Mesodermal cell (in vitro differentiated cells): ENCODE measurements at regions not wholly inside any gene's neighbourhood (a gene's known extent, or its start where the extent isn't known, plus 50 kb on each side); places are given as distances from the start of the nearest gene placed in this dataset.
A peak's percentile ranks its signal among the peaks of the same experiment; 100 is the strongest.

Experiments used
- H3K27ac ChIP-seq: 2 replicates; pipeline ENCODE4 v1.7.0; 2013; ENCODE audit warnings: mild to moderate bottlenecking, low read depth, low read length, moderate library complexity; ENCODE audit not compliant: severe bottlenecking
- H3K36me3 ChIP-seq: 2 replicates; pipeline ENCODE4 v1.7.1; 2013; ENCODE audit warnings: mild to moderate bottlenecking, low read length, moderate library complexity; ENCODE audit not compliant: control insufficient read depth, insufficient read depth
- H3K4me1 ChIP-seq: one replicate; pipeline ENCODE4 v1.7.1; 2013; ENCODE audit warnings: mild to moderate bottlenecking, low read length; ENCODE audit not compliant: insufficient read depth, control insufficient read depth, poor library complexity, severe bottlenecking
- H3K4me3 ChIP-seq: 2 replicates; pipeline ENCODE4 v1.7.0; 2013; ENCODE audit warnings: low read length, control low read depth, mild to moderate bottlenecking; ENCODE audit not compliant: insufficient read depth, poor library complexity, severe bottlenecking; ENCODE audit errors: extremely low read depth
- H3K9me3 ChIP-seq: 2 replicates; pipeline ENCODE4 v1.7.1; 2013; ENCODE audit warnings: mild to moderate bottlenecking, low read length, moderate library complexity; ENCODE audit not compliant: control insufficient read depth
- WGBS, 2 experiments: methylation state at CpG; one replicate each; pipeline ENCODE4 v1.1.5; 2013; ENCODE audit warnings: missing lambda C conversion rate in 2 of 2; ENCODE audit not compliant: insufficient coverage in 2 of 2; 5-methylcytosine and 5-hydroxymethylcytosine counted together

DNA sequence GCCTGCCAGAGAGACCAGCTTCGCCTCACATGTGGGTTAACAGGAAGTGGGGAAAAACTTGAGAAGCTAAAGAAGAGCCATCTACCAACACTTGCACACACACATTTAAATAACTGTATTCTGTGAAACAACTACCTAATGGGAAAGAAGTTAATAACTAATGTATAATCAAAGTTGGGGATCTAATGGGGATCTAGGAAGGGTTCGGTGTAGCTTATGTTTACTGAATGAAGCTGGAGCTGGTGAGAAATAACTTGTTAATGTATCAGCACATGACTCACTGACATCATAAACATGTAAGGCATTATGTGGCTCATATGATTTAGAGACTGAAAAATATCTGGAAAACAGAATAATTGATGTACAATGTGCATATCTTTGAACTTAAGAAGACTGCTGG, 421.3 kb upstream of the NXPH2 start:
- no peak overlapping the region for H3K4me3 ChIP-seq
- no CpG with 5 or more reads among the region's 2 CpGs for WGBS, 2 experiments

GRCh38 chr2:139196754-139197153, 416.6 kb upstream of the NXPH2 start:
- no peak overlapping the region for H3K27ac ChIP-seq
- H3K4me3 ChIP-seq = no peak overlapping the region
- H3K9me3 ChIP-seq = no peaks in the 10 kb centered on the region
- no peaks in the 10 kb centered on the region for H3K4me1 ChIP-seq
- no peaks in the 10 kb centered on the region for H3K36me3 ChIP-seq
- WGBS, 2 experiments = no CpG with 5 or more reads among the region's 4 CpGs

More for the DNA sequence above, 421.3 kb upstream of the NXPH2 start:
- H3K36me3 ChIP-seq = no peaks in the 10 kb centered on the region
- H3K9me3 ChIP-seq = no peaks in the 10 kb centered on the region
- H3K27ac ChIP-seq = no peak overlapping the region
- no peaks in the 10 kb centered on the region for H3K4me1 ChIP-seq

- Histone ChIP-seq H3K9me3 (no peaks in the 10 kb centered on the region), H3K36me3 (no peaks in the 10 kb centered on the region), H3K4me3 (no peak overlapping the region), H3K4me1 (no peaks in the 10 kb centered on the region), H3K27ac (no peak overlapping the region)
- WGBS, 2 experiments = 86 to 93% methylated on average over 5 of the region's 7 CpGs
Measured at GRCh38 chr2:139194546-139194945, 414.4 kb upstream of the NXPH2 start.

DNA sequence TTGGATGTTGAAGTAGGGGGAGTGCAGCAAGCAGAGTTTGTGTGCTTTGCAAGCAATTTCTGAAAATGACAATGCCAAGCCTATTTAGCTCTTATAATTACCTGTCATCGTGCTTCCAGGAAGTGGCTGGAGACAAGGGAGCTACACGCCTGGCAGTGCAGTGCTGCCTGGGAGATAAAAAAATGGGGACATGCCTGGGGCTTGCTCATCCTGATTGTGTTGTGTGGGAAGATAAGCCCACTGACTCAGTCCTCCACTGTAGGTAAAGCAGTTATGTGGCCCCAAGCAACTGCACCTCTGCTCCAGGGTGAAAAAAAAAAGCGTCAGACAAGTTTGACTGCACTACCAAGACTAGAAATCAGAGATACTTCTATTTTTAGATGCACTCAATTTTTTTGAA, 396.9 kb upstream of the NXPH2 start:
- Histone ChIP-seq H3K4me1 (peaks cover 8% of the 10 kb centered on the region), H3K4me3 (no peak overlapping the region), H3K9me3 (peaks cover 3% of the 10 kb centered on the region), H3K36me3 (no peaks in the 10 kb centered on the region), H3K27ac (peak overlapping the region; percentile 75)
- WGBS, 2 experiments = 80% methylated on average over 1 of the region's 3 CpGs; no CpG with 5 or more reads in 1 of the 2 experiments

- no peaks in the 10 kb centered on the region for H3K36me3 ChIP-seq
- H3K27ac ChIP-seq = no peak overlapping the region
- H3K9me3 ChIP-seq = peaks cover 3% of the 10 kb centered on the region
- no peak overlapping the region for H3K4me3 ChIP-seq
- H3K4me1 ChIP-seq = peaks cover 17% of the 10 kb centered on the region
- WGBS, 2 experiments = 100% methylated on average over 3 of the region's 3 CpGs; no CpG with 5 or more reads in 1 of the 2 experiments
Measured at GRCh38 chr2:139175510-139175909, 395.3 kb upstream of the NXPH2 start.

DNA sequence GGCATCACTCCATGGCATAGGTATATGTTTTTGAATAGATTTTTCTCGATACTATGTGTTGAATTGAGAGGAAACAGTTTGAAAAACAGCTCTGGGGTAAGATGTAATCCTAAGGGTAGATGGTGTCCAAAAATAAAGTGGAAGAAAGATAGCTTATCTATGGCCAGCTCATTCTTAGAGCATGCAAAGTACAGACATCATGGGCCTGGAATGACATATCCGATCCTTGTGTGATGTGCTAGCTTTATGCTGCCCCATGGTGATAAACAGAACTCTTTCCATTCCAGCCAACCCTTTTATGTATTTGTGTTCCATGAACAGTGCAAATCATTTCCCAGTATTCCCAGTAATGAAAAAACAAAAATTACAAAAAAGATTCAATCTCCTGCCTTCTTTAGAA, 390.2 kb upstream of the NXPH2 start:
- H3K4me3 ChIP-seq = no peak overlapping the region
- H3K4me1 ChIP-seq = peaks cover 19% of the 10 kb centered on the region
- peak overlapping the region; percentile 36 for H3K27ac ChIP-seq
- H3K9me3 ChIP-seq = peaks cover 3% of the 10 kb centered on the region
- WGBS, 2 experiments = 88 to 100% methylated on average over 1 to 2 of the region's 2 CpGs
- H3K36me3 ChIP-seq = no peaks in the 10 kb centered on the region

DNA sequence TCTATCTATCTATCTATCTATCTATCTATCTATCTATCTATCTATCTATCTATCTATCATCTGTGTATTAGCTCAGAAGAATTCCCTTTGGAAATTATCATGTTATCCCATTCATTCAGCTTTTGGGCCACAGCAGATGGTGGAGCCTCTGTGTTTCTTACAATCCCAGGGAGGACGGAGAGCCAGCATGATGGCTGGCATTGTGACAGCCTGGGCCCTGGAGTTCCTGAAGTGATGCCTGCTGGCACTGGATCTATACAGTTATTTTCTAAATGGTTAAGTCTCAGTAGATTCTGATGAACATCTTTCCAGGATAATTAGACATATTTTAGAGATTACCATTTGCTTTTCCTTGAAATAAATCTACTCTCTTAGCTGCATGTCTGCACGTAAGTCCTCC, 385.4 kb upstream of the NXPH2 start:
- Histone ChIP-seq H3K27ac (no peak overlapping the region), H3K4me3 (no peak overlapping the region), H3K9me3 (no peaks in the 10 kb centered on the region), H3K36me3 (no peaks in the 10 kb centered on the region), H3K4me1 (peaks cover 9% of the 10 kb centered on the region)
- 84 to 100% methylated on average over 1 to 2 of the region's 2 CpGs for WGBS, 2 experiments

DNA sequence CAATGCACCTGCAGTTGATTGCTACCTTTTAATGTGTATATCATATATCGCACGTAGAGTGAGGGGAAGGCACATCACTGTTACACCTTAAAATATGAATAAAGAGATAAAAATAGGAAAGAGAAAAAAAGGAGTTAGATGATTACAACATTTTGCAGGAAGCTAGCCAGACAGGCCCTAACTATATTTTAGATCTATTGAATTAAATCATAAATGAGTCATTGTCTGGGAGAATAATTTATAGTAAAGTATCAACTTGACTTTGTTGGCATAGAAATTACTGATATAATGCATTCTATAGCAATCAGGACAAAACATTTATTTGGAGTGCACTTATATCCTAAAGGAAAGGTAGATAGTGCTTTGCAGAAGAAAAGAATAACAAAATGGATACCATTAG, 384.9 kb upstream of the NXPH2 start:
- H3K9me3 ChIP-seq = no peaks in the 10 kb centered on the region
- no peak overlapping the region for H3K27ac ChIP-seq
- no peaks in the 10 kb centered on the region for H3K36me3 ChIP-seq
- WGBS, 2 experiments = no CpG with 5 or more reads among the region's 2 CpGs
- H3K4me1 ChIP-seq = peaks cover 6% of the 10 kb centered on the region
- no peak overlapping the region for H3K4me3 ChIP-seq

DNA sequence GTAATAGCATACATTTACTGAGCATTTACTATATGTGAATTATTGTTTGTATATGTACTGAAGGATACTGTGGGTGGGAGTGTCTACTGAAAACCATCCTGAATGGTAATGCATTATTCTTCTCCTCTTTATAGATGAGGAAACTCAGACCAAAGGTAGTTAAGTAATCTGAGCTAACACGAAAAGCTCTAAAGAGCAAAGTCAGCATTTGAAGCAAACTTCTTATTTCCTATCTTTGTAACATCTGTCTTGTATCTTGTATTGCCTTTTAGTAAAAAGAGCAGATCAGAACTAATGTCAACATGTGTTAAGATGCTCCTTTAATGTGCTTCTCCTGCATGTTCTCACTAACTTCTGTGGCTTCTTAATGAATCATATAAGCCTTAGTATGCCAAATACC, 382.8 kb upstream of the NXPH2 start:
- H3K36me3 ChIP-seq = no peaks in the 10 kb centered on the region
- no peak overlapping the region for H3K27ac ChIP-seq
- no peaks in the 10 kb centered on the region for H3K9me3 ChIP-seq
- H3K4me1 ChIP-seq = no peaks in the 10 kb centered on the region
- WGBS, 2 experiments = no CpG with 5 or more reads among the region's 1 CpG
- no peak overlapping the region for H3K4me3 ChIP-seq

- no peaks in the 10 kb centered on the region for H3K36me3 ChIP-seq
- no peak overlapping the region for H3K27ac ChIP-seq
- H3K9me3 ChIP-seq = no peaks in the 10 kb centered on the region
- WGBS, 2 experiments = 67 to 100% methylated on average over 1 of the region's 2 CpGs
- no peaks in the 10 kb centered on the region for H3K4me1 ChIP-seq
- H3K4me3 ChIP-seq = no peak overlapping the region
Measured at GRCh38 chr2:139162456-139162855, 382.3 kb upstream of the NXPH2 start.

DNA sequence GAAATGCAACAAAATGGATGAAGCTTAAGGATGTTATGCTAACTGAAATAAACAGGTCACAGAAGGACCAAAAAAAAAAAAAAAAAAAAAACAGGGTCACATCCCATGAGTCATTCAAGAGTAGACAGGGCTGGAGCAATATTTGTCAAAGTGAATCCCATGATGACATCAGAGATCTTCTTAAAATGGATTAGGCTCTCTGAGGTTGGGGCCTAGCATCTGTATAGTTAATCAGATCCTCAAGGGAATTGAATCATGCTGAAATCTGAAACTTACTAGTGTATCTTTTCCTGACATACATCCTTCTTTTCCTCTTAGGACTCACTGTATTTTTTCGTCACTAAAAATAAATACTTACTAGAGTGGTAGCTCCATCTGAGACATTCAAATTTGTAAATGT, 380.6 kb upstream of the NXPH2 start:
- WGBS, 2 experiments = no CpG with 5 or more reads among the region's 1 CpG
- Histone ChIP-seq H3K4me1 (peaks cover 1% of the 10 kb centered on the region), H3K9me3 (no peaks in the 10 kb centered on the region), H3K36me3 (no peaks in the 10 kb centered on the region), H3K27ac (no peak overlapping the region), H3K4me3 (no peak overlapping the region)
